ENCODE measurements at regions not wholly inside any gene's neighbourhood (a gene's known extent, or its start where the extent isn't known, plus 50 kb on each side); places are given as distances from the start of the nearest gene placed in this dataset.

DNA sequence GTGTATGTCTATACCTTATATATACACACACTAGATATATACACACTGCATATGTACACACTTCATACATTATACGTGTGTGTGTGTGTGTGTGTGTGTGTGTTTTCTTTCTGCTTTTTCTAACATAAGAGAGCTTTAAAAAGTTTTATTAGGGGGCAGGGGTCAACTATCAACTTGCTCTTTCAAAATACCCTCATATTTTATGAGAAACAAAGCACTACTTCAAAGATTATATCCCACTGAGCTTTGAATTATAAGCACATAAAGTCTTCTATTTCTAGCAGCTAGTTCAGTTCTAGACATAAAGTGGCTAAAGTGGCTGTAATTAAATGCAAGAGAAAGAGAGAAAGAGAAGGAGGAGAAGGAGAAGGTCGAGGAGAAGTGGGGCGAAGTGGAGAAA lies 1361.3 kb downstream of the ZPLD1 start:
- TF ChIP-seq, protein P1, sequence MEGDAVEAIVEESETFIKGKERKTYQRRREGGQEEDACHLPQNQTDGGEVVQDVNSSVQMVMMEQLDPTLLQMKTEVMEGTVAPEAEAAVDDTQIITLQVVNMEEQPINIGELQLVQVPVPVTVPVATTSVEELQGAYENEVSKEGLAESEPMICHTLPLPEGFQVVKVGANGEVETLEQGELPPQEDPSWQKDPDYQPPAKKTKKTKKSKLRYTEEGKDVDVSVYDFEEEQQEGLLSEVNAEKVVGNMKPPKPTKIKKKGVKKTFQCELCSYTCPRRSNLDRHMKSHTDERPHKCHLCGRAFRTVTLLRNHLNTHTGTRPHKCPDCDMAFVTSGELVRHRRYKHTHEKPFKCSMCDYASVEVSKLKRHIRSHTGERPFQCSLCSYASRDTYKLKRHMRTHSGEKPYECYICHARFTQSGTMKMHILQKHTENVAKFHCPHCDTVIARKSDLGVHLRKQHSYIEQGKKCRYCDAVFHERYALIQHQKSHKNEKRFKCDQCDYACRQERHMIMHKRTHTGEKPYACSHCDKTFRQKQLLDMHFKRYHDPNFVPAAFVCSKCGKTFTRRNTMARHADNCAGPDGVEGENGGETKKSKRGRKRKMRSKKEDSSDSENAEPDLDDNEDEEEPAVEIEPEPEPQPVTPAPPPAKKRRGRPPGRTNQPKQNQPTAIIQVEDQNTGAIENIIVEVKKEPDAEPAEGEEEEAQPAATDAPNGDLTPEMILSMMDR (IDR thresholded peaks at IDR 0.05): no peak
- no peak for TF ChIP-seq POLR2AphosphoS5 (IDR thresholded peaks at IDR 0.05; ENCODE audit: low read depth, low read length)
- no peak for TF ChIP-seq SIN3A (IDR thresholded peaks at IDR 0.05; ENCODE audit: borderline replicate concordance, insufficient read depth, low read depth, low read length)
- TF ChIP-seq TCF7L2 (IDR thresholded peaks at IDR 0.05; ENCODE audit: low read depth, low read length): no peak
